HEK293 (cell line): ENCODE measurements at regions not wholly inside any gene's neighbourhood (a gene's known extent, or its start where the extent isn't known, plus 50 kb on each side); places are given as distances from the start of the nearest gene placed in this dataset.
"Not testable (repeated sequence)": the region's sequence is repeated elsewhere in the genome, so short reads cannot be mapped to it uniquely, and the experiment has no call there.

Experiments
- CTCF ChIA-PET: fragments of 350-600 bp; formaldehyde crosslinking; extraction: SDS; loops from one replicate; lab custom pipeline; 2021; ENCODE audit warnings: antibody characterized with exemption; lab: Yijun Ruan, JAX
- POLR2A ChIA-PET: fragments of 300-600 bp; formaldehyde crosslinking; extraction: SDS; loops from one replicate; lab custom pipeline; 2020; ENCODE audit warnings: antibody characterized with exemption, inconsistent platforms; lab: Yijun Ruan, JAX
- H3K27ac ChIP-seq: fragments of 200-500 bp; sonication (Bioruptor generic); 2 replicates; pipeline ENCODE4 v1.5.1; 2014; ENCODE audit warnings: low read depth, low read length, control low read depth, inconsistent platforms; ENCODE audit errors: extremely low read depth
- H3K36me3 ChIP-seq, 2 experiments: fragments of 200-500 bp in 1 of 2; sonication (Bioruptor generic) in 1 of 2; 1 replicate in 1 of 2; 2 replicates in 1 of 2; pipeline ENCODE4 v1.5.1; 2014 to 2017; ENCODE audit warnings: inconsistent platforms in 2 of 2, low read length in 2 of 2; ENCODE audit not compliant: control insufficient read depth in 2 of 2, insufficient read depth in 1 of 2
- H3K4me1 ChIP-seq: fragments of 200-500 bp; sonication (Bioruptor generic); 2 replicates; pipeline ENCODE4 v1.5.1; 2014; ENCODE audit warnings: mild to moderate bottlenecking, low read length, inconsistent platforms; ENCODE audit not compliant: control insufficient read depth, insufficient read depth
- H3K4me3 ChIP-seq: 2 replicates; pipeline ENCODE4 v1.5.1; 2011; ENCODE audit warnings: low read depth, mild to moderate bottlenecking, control low read depth, low read length, moderate library complexity
- H3K9me3 ChIP-seq: fragments of 200-500 bp; sonication (Bioruptor generic); 2 replicates; pipeline ENCODE4 v1.5.1; 2014; ENCODE audit warnings: low read depth, low read length, inconsistent platforms; ENCODE audit not compliant: control insufficient read depth, insufficient read depth
- HOXD13 ChIP-seq: sonication (generic); formaldehyde crosslinking; IDR thresholded peaks from 2 replicates; pipeline ENCODE4 v1.8.0; 2022; ENCODE audit warnings: missing genetic modification reagents, borderline replicate concordance
- SETDB1 ChIP-seq: IDR thresholded peaks from one replicate; pipeline ENCODE4 v1.6.1; 2017; ENCODE audit warnings: mild to moderate bottlenecking, low read length, moderate library complexity, mixed read lengths; ENCODE audit not compliant: insufficient read length
- YY1 ChIP-seq: fragments of 450-650 bp; formaldehyde crosslinking; IDR thresholded peaks from 2 replicates; pipeline ENCODE4 v1.5.1; 2018; ENCODE audit warnings: missing biosample characterization, missing genetic modification characterization
- ZFP69B ChIP-seq: fragments of 450-650 bp; formaldehyde crosslinking; IDR thresholded peaks from 2 replicates; pipeline ENCODE4 v1.5.1; 2016; ENCODE audit warnings: missing biosample characterization, missing genetic modification characterization
- ZNF133 ChIP-seq: fragments of 450-650 bp; formaldehyde crosslinking; IDR thresholded peaks from 2 replicates; pipeline ENCODE4 v1.5.1; 2016; ENCODE audit warnings: missing biosample characterization, missing genetic modification characterization
- ZNF157 ChIP-seq: fragments of 450-650 bp; formaldehyde crosslinking; IDR thresholded peaks from 2 replicates; pipeline ENCODE4 v1.5.1; 2016; ENCODE audit warnings: missing biosample characterization, missing genetic modification characterization
- ZNF214 ChIP-seq: fragments of 450-650 bp; formaldehyde crosslinking; IDR thresholded peaks from 2 replicates; pipeline ENCODE4 v1.5.1; 2017; ENCODE audit warnings: missing biosample characterization, mild to moderate bottlenecking, missing genetic modification characterization, borderline replicate concordance
- ZNF239 ChIP-seq: fragments of 450-650 bp; formaldehyde crosslinking; IDR thresholded peaks from 2 replicates; pipeline ENCODE4 v1.5.1; 2016; ENCODE audit warnings: missing biosample characterization, missing genetic modification characterization
- ZNF266 ChIP-seq: fragments of 450-650 bp; formaldehyde crosslinking; IDR thresholded peaks from 2 replicates; pipeline ENCODE4 v1.5.1; 2016; ENCODE audit warnings: missing biosample characterization, missing genetic modification characterization, low read depth
- ZNF302 ChIP-seq: fragments of 450-650 bp; formaldehyde crosslinking; IDR thresholded peaks from 2 replicates; pipeline ENCODE4 v1.5.1; 2016; ENCODE audit warnings: missing biosample characterization, missing genetic modification characterization, low read depth
- ZNF341 ChIP-seq: fragments of 450-650 bp; formaldehyde crosslinking; IDR thresholded peaks from 2 replicates; pipeline ENCODE4; 2016; ENCODE audit warnings: low read depth, missing biosample characterization, missing genetic modification characterization
- ZNF544 ChIP-seq: fragments of 450-650 bp; formaldehyde crosslinking; IDR thresholded peaks from 2 replicates; pipeline ENCODE4 v1.5.0; 2017; ENCODE audit warnings: missing biosample characterization, missing genetic modification characterization
- ZNF600 ChIP-seq: fragments of 450-650 bp; formaldehyde crosslinking; IDR thresholded peaks from 2 replicates; pipeline ENCODE4 v1.5.1; 2016; ENCODE audit warnings: missing biosample characterization, missing genetic modification characterization
- ZNF785 ChIP-seq: fragments of 450-650 bp; formaldehyde crosslinking; IDR thresholded peaks from 2 replicates; pipeline ENCODE4 v1.5.1; 2016; ENCODE audit warnings: missing biosample characterization, missing genetic modification characterization
- ZSCAN16 ChIP-seq: fragments of 450-650 bp; formaldehyde crosslinking; IDR thresholded peaks from 2 replicates; pipeline ENCODE4 v1.5.1; 2016; ENCODE audit warnings: missing biosample characterization, missing genetic modification characterization
- TF ChIP-seq, protein P1 (sequence below): fragments of 450-650 bp; formaldehyde crosslinking; IDR thresholded peaks from 2 replicates; pipeline ENCODE4 v1.5.1; 2016; ENCODE audit warnings: missing biosample characterization, missing genetic modification characterization, borderline replicate concordance
- TF ChIP-seq, protein P2 (sequence below): fragments of 450-650 bp; formaldehyde crosslinking; IDR thresholded peaks from 2 replicates; pipeline ENCODE4 v1.5.1; 2017; ENCODE audit warnings: missing biosample characterization, missing genetic modification characterization
- TF ChIP-seq, protein P3 (sequence below): fragments of 450-650 bp; formaldehyde crosslinking; IDR thresholded peaks from 2 replicates; pipeline ENCODE4 v1.5.1; 2016; ENCODE audit warnings: missing biosample characterization, missing genetic modification characterization

DNA sequence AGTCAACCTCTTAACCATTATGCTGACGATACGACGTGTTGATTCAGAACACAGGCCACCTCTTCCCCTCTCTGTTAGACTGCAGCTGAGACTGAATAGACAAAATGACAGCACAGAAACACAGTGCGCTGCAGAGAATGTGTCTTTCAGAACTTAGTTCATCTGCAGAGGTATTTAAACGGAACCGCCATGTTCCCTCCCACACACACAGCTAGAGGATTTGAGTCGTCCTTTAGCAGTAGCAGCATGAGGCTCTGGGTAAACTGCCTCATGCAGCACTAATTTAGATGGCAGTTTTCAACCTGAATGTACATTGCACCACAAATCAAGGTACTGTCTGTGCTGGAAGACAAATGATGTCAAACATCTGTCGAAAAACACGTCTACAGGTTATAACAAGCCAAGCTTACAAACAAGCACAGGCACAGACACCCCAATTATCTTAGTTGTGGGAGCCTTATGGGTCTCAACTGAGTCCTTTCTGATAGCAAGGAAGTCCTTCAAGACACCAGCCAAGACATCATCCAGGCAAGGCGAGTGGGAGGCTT, 76.6 kb upstream of the LRRC4C start:
- POLR2A ChIA-PET = no interaction called here
- no peak overlapping the region for H3K4me3 ChIP-seq
- CTCF ChIA-PET = no interaction called here
- no peaks in the 10 kb centered on the region for H3K9me3 ChIP-seq
- no peak overlapping the region for H3K27ac ChIP-seq
- no peaks in the 10 kb centered on the region for H3K36me3 ChIP-seq
- TF ChIP-seq ZNF266 (tag by site-specific recombination) (no peak), ZNF600 (tag by site-specific recombination) (no peak), ZFP69B (tag by site-specific recombination) (no peak), ZNF239 (tag by site-specific recombination) (no peak), SETDB1 (no peak), ZNF157 (no peak)
- TF ChIP-seq, protein P1, sequence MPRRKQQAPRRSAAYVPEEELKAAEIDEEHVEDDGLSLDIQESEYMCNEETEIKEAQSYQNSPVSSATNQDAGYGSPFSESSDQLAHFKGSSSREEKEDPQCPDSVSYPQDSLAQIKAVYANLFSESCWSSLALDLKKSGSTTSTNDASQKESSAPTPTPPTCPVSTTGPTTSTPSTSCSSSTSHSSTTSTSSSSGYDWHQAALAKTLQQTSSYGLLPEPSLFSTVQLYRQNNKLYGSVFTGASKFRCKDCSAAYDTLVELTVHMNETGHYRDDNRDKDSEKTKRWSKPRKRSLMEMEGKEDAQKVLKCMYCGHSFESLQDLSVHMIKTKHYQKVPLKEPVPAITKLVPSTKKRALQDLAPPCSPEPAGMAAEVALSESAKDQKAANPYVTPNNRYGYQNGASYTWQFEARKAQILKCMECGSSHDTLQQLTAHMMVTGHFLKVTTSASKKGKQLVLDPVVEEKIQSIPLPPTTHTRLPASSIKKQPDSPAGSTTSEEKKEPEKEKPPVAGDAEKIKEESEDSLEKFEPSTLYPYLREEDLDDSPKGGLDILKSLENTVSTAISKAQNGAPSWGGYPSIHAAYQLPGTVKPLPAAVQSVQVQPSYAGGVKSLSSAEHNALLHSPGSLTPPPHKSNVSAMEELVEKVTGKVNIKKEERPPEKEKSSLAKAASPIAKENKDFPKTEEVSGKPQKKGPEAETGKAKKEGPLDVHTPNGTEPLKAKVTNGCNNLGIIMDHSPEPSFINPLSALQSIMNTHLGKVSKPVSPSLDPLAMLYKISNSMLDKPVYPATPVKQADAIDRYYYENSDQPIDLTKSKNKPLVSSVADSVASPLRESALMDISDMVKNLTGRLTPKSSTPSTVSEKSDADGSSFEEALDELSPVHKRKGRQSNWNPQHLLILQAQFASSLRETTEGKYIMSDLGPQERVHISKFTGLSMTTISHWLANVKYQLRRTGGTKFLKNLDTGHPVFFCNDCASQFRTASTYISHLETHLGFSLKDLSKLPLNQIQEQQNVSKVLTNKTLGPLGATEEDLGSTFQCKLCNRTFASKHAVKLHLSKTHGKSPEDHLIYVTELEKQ (tag by site-specific recombination) = no peak
- no peaks in the 10 kb centered on the region for H3K4me1 ChIP-seq

DNA sequence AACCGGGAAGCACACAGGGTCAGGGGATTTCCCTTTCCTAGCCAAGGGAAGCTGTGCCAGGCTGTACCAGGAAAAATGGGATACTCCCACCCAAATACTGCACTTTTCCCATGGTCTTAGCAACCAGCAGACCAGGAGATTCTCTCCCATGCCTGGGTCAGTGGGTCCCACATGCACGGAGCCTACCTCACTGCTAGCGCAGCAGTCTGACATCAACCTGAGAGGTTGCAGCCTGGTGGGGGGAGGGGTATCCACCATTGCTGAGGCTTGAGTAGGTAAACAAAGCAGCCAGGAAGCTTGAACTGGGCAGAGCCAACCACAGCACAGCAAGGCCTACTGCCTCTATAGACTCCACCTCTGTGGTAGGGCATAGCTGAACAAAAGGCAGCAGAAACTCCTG, 85.5 kb upstream of the LRRC4C start:
- H3K36me3 ChIP-seq, CTCF ChIA-PET, H3K4me3 ChIP-seq, POLR2A ChIA-PET, H3K9me3 ChIP-seq, H3K27ac ChIP-seq, H3K4me1 ChIP-seq: not testable (repeated sequence)

DNA sequence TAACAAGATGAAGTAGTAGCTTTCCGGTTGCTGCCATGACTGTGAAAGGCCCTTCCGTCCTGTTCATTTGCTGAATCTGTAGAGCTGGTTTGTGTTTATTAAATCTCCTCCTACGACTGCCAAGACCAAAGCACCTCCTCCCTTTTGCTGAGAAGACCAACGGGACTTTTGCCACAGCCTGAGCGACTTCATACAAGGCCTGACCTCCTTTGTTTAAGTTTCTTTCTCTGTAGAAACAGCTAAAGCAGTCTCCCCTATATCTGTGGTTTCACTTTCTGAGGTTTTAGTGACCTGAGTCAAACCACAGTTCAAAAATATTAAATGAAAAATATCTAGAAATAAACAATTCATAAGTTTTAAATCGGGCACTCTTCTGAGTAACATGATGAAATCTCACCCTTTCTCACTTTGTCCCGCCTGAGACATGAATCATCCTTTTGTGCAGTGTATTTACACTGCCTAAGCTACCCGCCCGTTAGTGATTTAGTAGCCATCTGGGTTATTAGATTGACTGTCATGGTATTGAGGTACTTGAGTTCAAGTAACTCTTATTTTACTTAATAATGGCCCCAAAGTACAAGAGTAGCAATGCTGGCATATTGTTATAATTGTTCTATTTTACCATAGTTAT, 119.1 kb upstream of the LRRC4C start:
- CTCF ChIA-PET = no interaction called here
- TF ChIP-seq, protein P2, sequence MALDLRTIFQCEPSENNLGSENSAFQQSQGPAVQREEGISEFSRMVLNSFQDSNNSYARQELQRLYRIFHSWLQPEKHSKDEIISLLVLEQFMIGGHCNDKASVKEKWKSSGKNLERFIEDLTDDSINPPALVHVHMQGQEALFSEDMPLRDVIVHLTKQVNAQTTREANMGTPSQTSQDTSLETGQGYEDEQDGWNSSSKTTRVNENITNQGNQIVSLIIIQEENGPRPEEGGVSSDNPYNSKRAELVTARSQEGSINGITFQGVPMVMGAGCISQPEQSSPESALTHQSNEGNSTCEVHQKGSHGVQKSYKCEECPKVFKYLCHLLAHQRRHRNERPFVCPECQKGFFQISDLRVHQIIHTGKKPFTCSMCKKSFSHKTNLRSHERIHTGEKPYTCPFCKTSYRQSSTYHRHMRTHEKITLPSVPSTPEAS (tag by site-specific recombination) = no peak
- TF ChIP-seq ZNF302 (tag by site-specific recombination) = no peak
- no peak for TF ChIP-seq ZNF133 (tag by site-specific recombination)
- no peak for TF ChIP-seq ZNF341 (tag by site-specific recombination)
- TF ChIP-seq HOXD13 (CRISPR knock-in tag) = no peak
- POLR2A ChIA-PET = no interaction called here

DNA sequence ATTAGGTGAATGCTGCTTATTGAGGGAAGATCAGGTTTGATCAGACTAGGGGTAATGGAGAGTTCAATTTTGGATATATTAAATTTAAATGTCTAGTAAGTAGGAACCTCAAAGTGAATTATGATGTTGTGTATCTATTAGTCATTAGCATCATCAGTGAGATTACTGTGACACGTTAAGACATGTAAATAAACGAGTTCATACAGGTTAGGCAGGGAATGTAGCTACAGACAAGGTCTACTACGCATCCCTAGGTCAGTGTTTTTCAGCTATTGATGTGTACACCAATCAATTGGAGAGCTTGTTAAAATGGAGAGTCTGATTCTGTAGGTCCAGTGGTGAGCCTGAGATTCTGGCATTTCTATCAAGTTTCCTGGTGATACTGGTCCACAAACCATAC, 120.1 kb upstream of the LRRC4C start:
- no peak overlapping the region for H3K27ac ChIP-seq
- H3K9me3 ChIP-seq = no peaks in the 10 kb centered on the region
- TF ChIP-seq YY1 (tag by site-specific recombination) = no peak
- TF ChIP-seq ZNF785 (tag by site-specific recombination) = no peak
- TF ChIP-seq, protein P3, sequence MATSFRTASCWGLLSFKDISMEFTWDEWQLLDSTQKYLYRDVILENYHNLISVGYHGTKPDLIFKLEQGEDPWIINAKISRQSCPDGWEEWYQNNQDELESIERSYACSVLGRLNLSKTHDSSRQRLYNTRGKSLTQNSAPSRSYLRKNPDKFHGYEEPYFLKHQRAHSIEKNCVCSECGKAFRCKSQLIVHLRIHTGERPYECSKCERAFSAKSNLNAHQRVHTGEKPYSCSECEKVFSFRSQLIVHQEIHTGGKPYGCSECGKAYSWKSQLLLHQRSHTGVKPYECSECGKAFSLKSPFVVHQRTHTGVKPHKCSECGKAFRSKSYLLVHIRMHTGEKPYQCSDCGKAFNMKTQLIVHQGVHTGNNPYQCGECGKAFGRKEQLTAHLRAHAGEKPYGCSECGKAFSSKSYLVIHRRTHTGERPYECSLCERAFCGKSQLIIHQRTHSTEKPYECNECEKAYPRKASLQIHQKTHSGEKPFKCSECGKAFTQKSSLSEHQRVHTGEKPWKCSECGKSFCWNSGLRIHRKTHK (tag by site-specific recombination) = no peak
- TF ChIP-seq ZSCAN16 (tag by site-specific recombination) = no peak
- no peak for TF ChIP-seq ZNF544 (tag by site-specific recombination)
- no peak for TF ChIP-seq ZNF214 (tag by site-specific recombination)
- POLR2A ChIA-PET = no interaction called here
- H3K4me3 ChIP-seq = no peak overlapping the region
- CTCF ChIA-PET = no interaction called here
- no peaks in the 10 kb centered on the region for H3K4me1 ChIP-seq
- no peaks in the 10 kb centered on the region for H3K36me3 ChIP-seq

More for the DNA sequence above, 119.1 kb upstream of the LRRC4C start:
- Histone ChIP-seq H3K36me3 (no peaks in the 10 kb centered on the region), H3K4me3 (no peak overlapping the region), H3K4me1 (no peaks in the 10 kb centered on the region), H3K9me3 (no peaks in the 10 kb centered on the region), H3K27ac (no peak overlapping the region)
